GM19023 (cell line): ENCODE measurements at regions not wholly inside any gene's neighbourhood (a gene's known extent, or its start where the extent isn't known, plus 50 kb on each side); places are given as distances from the start of the nearest gene placed in this dataset.
"Not testable (repeated sequence)": the region's sequence is repeated elsewhere in the genome, so short reads cannot be mapped to it uniquely, and the experiment has no call there.

Experiments
- ATAC-seq: cut with Tn5 transposase; IDR thresholded peaks from one replicate; pipeline ENCODE4 v1.9.1; 2021; ENCODE audit warnings: mild to moderate bottlenecking, moderate library complexity; ENCODE audit not compliant: unreplicated experiment

- no peak for ATAC-seq
Measured at GRCh38 chr2:16744521-16744920, 78.9 kb upstream of the CYRIA start.

GRCh38 chr2:16742026-16742425 lies 76.4 kb upstream of the CYRIA start:
- no peak for ATAC-seq

GRCh38 chr2:16741498-16741897 lies 75.9 kb upstream of the CYRIA start:
- no peak for ATAC-seq

DNA sequence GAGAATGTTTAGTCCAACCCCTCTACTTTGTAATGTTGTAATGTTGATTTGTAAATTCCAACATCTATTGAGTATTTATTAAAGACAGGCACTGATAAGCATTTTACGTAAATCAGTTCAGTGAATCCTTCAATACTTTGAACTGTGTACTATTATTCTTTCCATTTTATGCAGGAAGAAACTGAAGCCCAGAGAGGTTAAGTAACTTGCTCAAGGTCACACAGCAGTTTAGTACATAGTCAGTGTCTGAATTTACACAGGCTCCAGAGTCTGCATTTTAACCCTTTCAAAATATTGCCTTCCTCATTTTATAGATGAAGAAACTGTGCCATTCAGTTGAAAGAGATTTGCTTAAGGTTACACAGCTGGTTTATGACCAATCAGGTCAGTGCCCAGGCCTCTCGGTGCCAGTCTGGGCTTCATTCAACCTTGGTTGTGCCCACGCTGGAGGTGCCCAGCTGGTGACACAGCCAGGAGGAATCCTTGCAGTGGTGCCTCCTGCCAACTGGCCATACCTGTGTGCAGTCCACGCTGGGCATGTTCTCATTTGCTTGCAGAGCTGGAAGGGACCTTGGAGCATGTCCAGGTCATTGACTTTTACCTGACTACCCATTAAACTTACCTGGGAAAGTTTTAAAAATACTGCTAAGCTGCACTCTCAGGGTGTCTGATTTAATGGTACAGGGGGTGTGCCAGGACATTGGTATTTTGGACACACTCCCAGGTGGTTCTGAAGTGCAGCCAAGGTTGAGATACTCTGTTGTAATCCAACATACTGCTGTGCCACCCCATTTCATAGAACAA lies 74.3 kb upstream of the CYRIA start:
- no peak for ATAC-seq

GRCh38 chr2:16738361-16739225 lies 73.0 kb upstream of the CYRIA start:
- ATAC-seq: no peak

- ATAC-seq: no peak
Measured at GRCh38 chr2:16737812-16738211, 72.2 kb upstream of the CYRIA start.

- no peak for ATAC-seq
Measured at GRCh38 chr2:16736633-16737032, 71.0 kb upstream of the CYRIA start.

- ATAC-seq: no peak
Measured at GRCh38 chr2:16729335-16729734, 63.7 kb upstream of the CYRIA start.

- ATAC-seq: peak; percentile 67
Measured at GRCh38 chr2:16728351-16729136, 62.9 kb upstream of the CYRIA start.

DNA sequence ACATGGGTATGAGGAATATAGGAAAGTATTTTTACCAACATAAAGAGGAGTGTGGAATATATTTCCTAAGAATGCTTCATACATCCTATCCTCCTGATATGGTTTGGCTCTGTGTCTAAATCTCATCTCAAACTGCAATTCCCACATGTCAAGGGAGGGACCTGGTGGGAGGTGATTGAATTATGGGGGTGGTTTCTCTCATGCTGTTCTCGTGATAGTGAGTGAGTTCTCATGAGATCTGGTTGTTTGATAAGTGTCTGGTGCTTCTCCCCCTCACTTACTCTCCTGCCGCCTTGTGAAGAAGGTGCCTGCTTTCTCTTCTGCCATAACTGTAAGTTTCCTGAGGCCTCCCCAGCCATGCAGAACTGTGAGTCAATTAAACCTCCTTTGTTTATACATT lies 62.2 kb upstream of the CYRIA start:
- not testable (repeated sequence) for ATAC-seq

DNA sequence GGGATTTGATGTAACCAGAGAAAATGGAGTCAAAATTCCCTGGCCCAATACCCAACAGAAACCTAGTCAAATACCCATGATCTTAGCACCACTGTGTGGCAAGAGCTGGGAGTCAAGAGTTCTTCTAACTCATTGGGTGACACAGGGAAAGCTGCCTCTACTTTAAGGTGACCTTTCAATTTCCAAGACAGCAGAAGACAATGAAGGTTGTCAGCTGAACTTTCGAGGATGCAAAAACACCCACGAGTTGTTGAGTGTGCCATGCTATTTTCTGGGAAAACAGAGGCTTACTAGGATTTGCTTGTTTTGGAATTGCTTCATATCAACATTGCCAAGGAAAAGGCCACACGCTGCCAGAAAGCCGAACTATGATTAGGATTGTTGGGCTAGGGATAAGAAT lies 61.6 kb upstream of the CYRIA start:
- ATAC-seq: no peak

DNA sequence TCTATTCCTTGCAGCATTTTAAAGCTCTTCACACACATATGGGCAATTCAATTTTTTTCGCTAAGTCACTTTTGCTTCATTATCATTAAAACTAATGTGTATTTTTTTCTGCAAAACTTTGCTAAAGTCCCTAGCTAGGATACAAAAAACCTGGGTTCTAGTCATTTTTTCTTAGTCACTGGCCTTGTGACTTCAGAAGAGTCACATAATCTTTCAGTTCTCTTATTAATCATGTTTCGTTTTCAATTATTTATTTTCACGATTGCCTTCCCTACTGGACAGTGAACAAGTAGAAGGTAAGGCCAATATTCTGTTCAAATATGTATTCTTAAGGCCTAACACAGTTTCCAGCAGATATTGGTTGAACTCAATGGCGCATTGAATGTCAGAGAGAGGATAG lies 60.9 kb upstream of the CYRIA start:
- no peak for ATAC-seq

- no peak for ATAC-seq
Measured at GRCh38 chr2:16726147-16726546, 60.5 kb upstream of the CYRIA start.

DNA sequence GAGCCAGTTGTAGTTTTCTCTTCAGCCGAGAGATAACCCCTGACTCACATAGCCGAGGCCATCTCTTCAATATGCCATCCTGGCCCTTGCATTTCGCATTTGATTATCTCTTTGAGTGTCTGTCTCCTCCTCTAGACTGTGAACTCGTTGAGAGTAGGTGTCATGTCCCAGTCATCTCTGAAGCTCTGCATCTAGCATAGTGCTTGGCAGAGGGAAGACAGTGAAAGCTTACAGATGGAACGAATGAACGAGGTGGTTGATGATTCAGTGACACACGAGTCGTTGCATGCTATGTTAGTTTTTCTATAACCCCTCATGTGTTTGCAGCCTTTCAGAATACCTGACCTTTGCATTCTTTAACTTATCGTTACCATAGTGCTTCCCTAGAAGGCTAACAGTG lies 59.9 kb upstream of the CYRIA start:
- no peak for ATAC-seq

- no peak for ATAC-seq
Measured at GRCh38 chr2:16722677-16723076, 57.0 kb upstream of the CYRIA start.

GRCh38 chr2:16722126-16722525 lies 56.5 kb upstream of the CYRIA start:
- no peak for ATAC-seq

DNA sequence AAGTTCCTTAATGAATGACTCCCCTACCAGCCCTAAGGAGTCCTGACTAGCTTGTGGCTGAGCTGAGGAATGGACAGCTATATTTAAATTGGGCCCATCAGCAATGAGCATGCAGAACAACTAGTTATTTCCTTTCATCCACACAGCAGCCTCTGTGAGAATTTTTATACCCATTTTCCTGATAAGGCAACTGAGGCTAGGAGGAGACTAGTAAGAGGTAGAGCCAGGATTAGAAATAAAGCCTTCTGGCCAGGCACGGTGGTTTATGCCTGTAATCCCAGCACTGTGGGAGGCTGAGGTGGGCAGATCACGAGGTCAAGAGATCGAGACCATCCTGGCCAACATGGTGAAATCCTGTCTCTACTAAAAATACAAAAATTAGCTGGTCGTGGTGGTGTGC lies 55.9 kb upstream of the CYRIA start:
- ATAC-seq: not testable (repeated sequence)

- ATAC-seq: not testable (repeated sequence)
Measured at GRCh38 chr2:16720737-16721136, 55.1 kb upstream of the CYRIA start.

DNA sequence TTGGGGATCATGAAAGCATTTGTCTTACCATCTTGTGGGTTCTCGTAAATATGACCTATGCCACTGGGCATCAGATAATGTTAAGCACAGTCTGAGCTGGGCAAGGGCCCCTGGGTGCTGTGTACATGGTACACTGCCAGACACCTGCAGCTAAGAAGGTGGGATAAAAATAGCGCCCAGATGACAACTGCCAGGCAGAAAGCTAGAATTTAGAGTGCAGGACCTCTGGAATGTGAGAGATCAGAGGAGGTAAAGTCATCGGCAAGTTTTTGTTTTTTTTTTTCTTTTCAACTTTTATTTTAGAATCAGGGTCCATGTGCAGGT lies 53.8 kb upstream of the CYRIA start:
- no peak for ATAC-seq

- no peak for ATAC-seq
Measured at GRCh38 chr2:16718576-16719484, 53.2 kb upstream of the CYRIA start.
